Middle frontal gyrus (tissue), 1 donor: ENCODE measurements at regions not wholly inside any gene's neighbourhood (a gene's known extent, or its start where the extent isn't known, plus 50 kb on each side); places are given as distances from the start of the nearest gene placed in this dataset.
"Not testable (repeated sequence)": the region's sequence is repeated elsewhere in the genome, so short reads cannot be mapped to it uniquely, and the experiment has no call there.

Experiments
- DNase-seq: peaks from one replicate; pipeline ENCODE4 v3.0.0-alpha.2; 2015; ENCODE audit warnings: low spot score; ENCODE audit errors: extremely low spot score

DNA sequence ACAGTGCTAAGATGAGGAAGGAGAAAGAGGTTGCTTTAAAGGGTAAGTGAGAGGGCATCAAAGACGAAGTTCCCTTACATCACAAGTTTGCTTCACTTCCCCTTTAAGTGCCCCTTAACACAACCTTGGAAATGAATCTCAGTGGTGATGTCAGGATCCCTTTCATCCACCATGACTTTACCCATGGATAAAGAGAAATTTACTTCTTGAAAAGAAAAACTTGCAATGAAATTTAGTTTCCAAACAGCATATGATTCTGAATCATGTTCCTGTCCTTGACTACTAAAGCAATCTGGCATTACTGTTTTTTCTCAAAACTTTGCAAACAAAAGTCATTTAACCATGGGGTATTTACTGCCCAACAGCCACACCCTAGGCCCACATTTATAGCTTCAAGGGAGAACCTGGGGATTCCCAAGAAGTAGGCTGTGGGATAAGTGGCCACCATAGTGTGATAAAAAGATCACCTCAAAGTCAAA is 135.9 kb downstream of the ITGB8 start:
- no peak for DNase-seq

DNA sequence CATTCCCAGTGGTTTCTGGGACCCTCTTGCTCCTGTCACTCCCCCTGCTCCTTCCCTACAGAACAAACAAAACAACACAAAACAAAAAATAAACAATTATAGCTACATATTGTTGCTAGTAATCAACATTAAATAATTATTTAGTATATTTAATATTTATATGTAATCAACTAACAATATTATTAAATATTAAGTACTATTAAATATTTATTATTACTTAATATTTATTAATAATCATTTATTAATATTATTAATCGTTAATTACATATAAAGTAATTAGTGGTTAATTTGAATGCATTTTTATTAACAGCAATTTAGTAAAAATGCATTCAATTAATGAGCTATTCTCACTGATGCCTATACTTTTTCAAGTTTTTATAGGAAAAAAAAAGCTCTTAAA is 139.4 kb downstream of the ITGB8 start:
- no peak for DNase-seq

DNA sequence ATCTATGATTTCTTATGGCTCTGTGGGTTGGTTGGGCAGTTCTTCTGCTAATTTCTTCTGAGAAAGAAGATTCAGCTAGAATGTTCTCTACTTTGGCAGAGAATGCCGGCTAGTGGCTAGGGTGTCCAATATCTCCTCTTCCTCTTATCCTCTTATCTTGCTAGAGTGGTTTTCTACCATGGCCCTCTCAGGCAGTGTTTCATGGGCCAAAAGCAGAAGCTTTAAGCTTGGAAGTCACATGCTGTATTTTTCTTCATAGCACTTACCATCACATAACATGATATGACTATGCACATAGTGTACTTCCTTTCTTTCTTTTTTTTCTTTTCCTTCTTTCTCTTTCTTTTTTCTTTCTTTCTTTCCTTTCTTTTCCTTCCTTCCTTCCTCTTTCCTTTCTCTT is 140.0 kb downstream of the ITGB8 start:
- no peak for DNase-seq

- DNase-seq = no peak
These were observed 141.2 kb upstream of the ABCB5 start for GRCh38 chr7:20474249-20474648.

GRCh38 chr7:20475756-20476155 is 139.7 kb upstream of the ABCB5 start:
- no peak for DNase-seq

DNA sequence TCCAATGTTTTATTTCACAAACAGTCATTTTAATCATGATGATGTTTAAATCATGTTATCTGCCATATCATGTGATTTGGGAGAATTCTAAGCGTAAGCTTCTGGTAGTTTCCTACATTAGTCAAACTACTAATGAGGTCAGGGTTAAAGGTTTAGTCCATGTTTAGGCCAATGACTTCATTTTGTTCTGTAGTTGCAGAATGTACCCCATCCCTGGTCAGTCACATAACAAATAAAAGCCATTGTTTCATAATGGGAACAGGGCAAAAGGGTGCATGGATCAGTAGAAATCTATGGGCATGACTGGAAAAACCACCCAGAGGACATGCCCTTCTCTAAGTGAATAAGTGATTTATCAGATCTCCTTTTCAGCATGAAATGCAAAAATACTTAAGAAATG is 138.4 kb upstream of the ABCB5 start:
- no peak for DNase-seq

- no peak for DNase-seq
These were observed 135.8 kb upstream of the ABCB5 start for GRCh38 chr7:20479706-20480105.

- DNase-seq = no peak
These were observed 133.4 kb upstream of the ABCB5 start for GRCh38 chr7:20482071-20482470.

DNA sequence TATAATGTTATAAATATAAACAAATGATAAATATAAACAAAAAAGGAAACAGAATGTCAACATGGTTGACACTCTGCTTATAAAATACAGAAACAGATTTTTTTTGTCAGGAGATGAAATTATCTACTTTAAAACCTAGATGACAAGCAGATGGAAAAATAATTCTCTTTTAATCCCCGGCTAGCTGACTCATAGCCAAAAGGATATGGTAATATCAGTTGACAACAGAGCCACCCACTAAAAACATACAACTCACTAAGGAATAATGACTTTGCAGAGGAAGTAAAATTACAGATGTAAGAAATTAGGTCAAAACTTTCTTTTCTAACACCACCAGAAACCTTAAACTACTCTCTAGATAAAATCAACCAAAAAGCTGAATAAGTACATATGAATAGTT is 131.1 kb upstream of the ABCB5 start:
- DNase-seq = no peak

DNA sequence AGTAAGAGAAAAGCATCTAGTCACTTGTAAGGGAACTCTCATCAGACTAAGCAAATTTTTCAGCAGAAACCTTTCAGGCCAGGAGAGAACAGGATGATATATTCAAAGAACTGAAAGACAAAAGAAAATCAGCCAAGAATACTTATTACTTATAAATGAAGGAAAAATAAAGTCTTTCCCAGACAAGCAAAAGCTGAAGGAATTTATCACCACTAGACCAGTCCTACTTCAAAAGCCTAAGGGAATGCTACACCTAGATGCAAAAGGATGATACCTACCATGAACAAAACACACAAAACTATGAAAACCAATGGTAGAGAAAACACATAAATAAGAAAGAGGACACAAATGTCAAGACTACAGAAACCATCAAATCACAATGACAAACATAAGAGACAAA is 126.6 kb upstream of the ABCB5 start:
- no peak for DNase-seq

DNA sequence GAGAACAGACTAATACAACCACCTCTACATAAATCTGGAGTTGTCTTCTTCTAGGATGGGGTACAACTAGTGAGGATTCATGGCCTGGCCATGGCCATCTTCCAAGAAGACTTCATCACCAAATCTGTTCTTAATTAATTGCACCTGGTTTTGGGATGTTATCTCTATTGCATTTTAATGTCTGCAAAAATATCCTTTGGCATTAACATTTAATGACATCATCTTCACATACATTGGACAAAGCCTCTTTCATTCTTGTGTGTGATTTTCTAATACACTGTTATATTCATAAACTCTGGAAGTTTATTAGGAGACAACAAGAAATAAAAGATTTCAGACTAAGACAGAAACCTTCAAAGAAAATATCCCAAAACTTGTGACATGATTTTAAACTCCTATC is 124.2 kb upstream of the ABCB5 start:
- DNase-seq = no peak

GRCh38 chr7:20494566-20494965 is 120.9 kb upstream of the ABCB5 start:
- DNase-seq = no peak

DNA sequence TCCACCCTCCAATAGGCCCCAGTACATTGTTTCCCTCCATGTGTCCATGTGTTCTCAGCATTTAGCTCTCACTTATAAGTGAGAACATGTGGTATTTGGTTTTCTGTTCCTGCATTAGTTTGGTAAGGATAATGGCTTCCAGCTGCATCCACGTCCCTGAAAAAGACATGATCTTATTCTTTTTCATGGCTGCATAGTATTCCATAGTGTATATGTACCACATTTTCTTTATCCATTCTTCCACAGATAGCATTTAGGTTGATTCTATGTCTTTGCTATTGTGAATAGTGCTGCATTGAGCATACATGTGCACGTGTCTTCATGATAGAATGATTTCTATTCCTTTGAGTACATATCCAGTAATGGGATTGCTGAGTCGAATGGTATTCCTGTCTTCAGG is 114.0 kb upstream of the ABCB5 start:
- not testable (repeated sequence) for DNase-seq

DNA sequence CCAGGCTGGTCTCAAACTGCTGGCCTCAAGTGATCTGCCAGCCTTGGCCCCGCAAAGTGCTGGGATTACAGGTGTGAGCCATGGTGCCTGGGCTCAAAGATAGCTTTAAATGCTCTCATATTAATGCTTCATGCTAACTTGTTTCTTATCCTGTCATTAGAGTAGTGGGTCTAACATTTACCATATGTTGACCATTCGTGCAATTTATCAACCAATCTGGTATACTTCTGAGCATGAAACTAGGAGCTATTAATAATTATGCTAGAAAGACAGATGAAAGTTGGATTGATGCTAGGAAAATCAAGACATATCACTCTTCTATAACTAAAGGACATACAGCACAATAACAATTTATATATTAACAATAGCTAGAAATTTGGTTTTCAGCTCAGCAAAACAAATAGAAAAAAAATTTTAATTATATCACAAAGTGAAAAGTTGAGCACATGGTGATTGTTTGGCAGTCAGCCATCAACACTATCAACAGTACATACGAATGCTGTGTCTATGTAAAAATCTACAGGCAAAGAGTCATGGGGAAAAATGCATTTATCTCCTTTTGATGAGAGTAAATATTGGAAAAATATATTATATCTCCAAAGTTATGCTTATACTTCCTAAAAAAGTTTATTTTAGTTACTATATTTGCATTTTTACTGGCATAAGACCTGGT is 112.1 kb upstream of the ABCB5 start:
- DNase-seq = no peak

DNA sequence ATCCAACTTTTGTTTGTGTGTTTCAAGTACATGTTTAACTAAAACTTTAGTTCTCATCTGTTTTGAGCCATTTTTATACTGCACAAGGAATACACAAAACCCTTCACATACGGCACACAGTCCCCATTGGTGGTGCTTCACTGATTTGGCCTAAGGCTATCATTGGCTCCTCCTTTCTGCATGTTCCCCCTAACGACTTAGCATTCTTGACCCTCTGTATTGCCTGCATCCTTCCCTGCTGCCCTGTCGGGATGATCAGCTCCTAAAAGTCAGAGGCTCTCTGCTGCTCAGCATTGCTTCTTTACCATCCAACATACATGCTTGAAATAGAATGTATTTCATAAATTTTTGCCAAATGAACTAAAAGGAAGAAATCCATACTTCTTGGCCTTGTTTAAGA is 111.4 kb upstream of the ABCB5 start:
- no peak for DNase-seq

- DNase-seq = no peak
These were observed 109.3 kb upstream of the ABCB5 start for GRCh38 chr7:20506175-20506574.

- DNase-seq = no peak
These were observed 108.3 kb upstream of the ABCB5 start for GRCh38 chr7:20507157-20507556.

GRCh38 chr7:20508109-20508508 is 107.4 kb upstream of the ABCB5 start:
- no peak for DNase-seq

GRCh38 chr7:20509892-20510572 is 105.4 kb upstream of the ABCB5 start:
- no peak for DNase-seq

- no peak for DNase-seq
These were observed 104.9 kb upstream of the ABCB5 start for GRCh38 chr7:20510573-20510900.

- DNase-seq = no peak
These were observed 102.1 kb upstream of the ABCB5 start for GRCh38 chr7:20513341-20513740.

- no peak for DNase-seq
These were observed 101.6 kb upstream of the ABCB5 start for GRCh38 chr7:20513897-20514296.

GRCh38 chr7:20514364-20514763 is 101.1 kb upstream of the ABCB5 start:
- no peak for DNase-seq
